Fibroblast of lung (primary cell): ENCODE measurements at regions not wholly inside any gene's neighbourhood (a gene's known extent, or its start where the extent isn't known, plus 50 kb on each side); places are given as distances from the start of the nearest gene placed in this dataset.

Source experiments
- EZH2 ChIP-seq: IDR thresholded peaks from 2 replicates; pipeline ENCODE4 v1.5.1; 2012; ENCODE audit warnings: low read length, control low read depth, mild to moderate bottlenecking; ENCODE audit errors: missing control alignments
- TF ChIP-seq, protein P1 (sequence below), 2 donors: IDR thresholded peaks in 1 of 2; conservative IDR thresholded peaks in 1 of 2; 1 replicate in 1 of 2; 2 replicates in 1 of 2; pipeline ENCODE4 v1.5.1; 2011 to 2012; ENCODE audit warnings: low read length in 2 of 2, control low read depth in 1 of 2, inconsistent platforms in 1 of 2, low read depth in 1 of 2, mild to moderate bottlenecking in 1 of 2

GRCh38 chr6:115830895-115831294, 229.8 kb downstream of the FRK start:
- TF ChIP-seq, protein P1, sequence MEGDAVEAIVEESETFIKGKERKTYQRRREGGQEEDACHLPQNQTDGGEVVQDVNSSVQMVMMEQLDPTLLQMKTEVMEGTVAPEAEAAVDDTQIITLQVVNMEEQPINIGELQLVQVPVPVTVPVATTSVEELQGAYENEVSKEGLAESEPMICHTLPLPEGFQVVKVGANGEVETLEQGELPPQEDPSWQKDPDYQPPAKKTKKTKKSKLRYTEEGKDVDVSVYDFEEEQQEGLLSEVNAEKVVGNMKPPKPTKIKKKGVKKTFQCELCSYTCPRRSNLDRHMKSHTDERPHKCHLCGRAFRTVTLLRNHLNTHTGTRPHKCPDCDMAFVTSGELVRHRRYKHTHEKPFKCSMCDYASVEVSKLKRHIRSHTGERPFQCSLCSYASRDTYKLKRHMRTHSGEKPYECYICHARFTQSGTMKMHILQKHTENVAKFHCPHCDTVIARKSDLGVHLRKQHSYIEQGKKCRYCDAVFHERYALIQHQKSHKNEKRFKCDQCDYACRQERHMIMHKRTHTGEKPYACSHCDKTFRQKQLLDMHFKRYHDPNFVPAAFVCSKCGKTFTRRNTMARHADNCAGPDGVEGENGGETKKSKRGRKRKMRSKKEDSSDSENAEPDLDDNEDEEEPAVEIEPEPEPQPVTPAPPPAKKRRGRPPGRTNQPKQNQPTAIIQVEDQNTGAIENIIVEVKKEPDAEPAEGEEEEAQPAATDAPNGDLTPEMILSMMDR (conservative IDR thresholded peaks at IDR 0.05 in 1 of 2, IDR thresholded peaks at IDR 0.05 in 1 of 2; ENCODE audit: low read depth in 1 of 2, low read length in 2 of 2): no peak
- no peak for TF ChIP-seq EZH2
